NCI-H526 (cell line): ENCODE measurements at regions not wholly inside any gene's neighbourhood (a gene's known extent, or its start where the extent isn't known, plus 50 kb on each side); places are given as distances from the start of the nearest gene placed in this dataset.

Experiments
- DNase-seq, 2 experiments: peaks; one replicate each; lab custom pipeline; 2025; lab: John Stamatoyannopoulos, UW

GRCh38 chr3:124246376-124246775, 254.5 kb upstream of the ROPN1 start:
- DNase-seq = no peak

- DNase-seq = peak in 1 of 2 experiments; percentile 51
Observed at GRCh38 chr3:124246949-124247348, 255.0 kb upstream of the ROPN1 start.

- no peak for DNase-seq
Observed at GRCh38 chr3:124248471-124249028, 256.6 kb upstream of the ROPN1 start.

- no peak for DNase-seq
Observed at GRCh38 chr3:124249038-124249437, 257.1 kb upstream of the ROPN1 start.

- no peak for DNase-seq
Observed at GRCh38 chr3:124250053-124250452, 258.1 kb upstream of the ROPN1 start.

- DNase-seq = peak in 1 of 2 experiments; percentile 28
Observed at GRCh38 chr3:124256156-124256555, 264.2 kb upstream of the ROPN1 start.

GRCh38 chr3:124256599-124256998, 264.7 kb upstream of the ROPN1 start:
- no peak for DNase-seq

GRCh38 chr3:124257336-124257864, 265.5 kb upstream of the ROPN1 start:
- DNase-seq = no peak

- no peak for DNase-seq
Observed at GRCh38 chr3:124258057-124258500, 266.2 kb upstream of the ROPN1 start.

GRCh38 chr3:124260206-124260915, 268.4 kb upstream of the ROPN1 start:
- no peak for DNase-seq

GRCh38 chr3:124261306-124261705, 269.4 kb upstream of the ROPN1 start:
- no peak for DNase-seq

- no peak for DNase-seq
Observed at GRCh38 chr3:124263168-124263567, 271.2 kb upstream of the ROPN1 start.

- no peak for DNase-seq
Observed at GRCh38 chr3:124264346-124264745, 272.4 kb upstream of the ROPN1 start.

GRCh38 chr3:124266487-124266886, 274.6 kb upstream of the ROPN1 start:
- no peak for DNase-seq

GRCh38 chr3:124267406-124267805, 275.5 kb upstream of the ROPN1 start:
- DNase-seq = no peak

- DNase-seq = no peak
Observed at GRCh38 chr3:124268355-124268754, 276.4 kb upstream of the ROPN1 start.

GRCh38 chr3:124269619-124270018, 277.7 kb upstream of the ROPN1 start:
- no peak for DNase-seq

- DNase-seq = no peak
Observed at GRCh38 chr3:124272605-124273151, 280.8 kb upstream of the ROPN1 start.

- DNase-seq = no peak
Observed at GRCh38 chr3:124273651-124274050, 281.7 kb upstream of the ROPN1 start.

- DNase-seq = no peak
Observed at GRCh38 chr3:124274051-124274450, 282.1 kb upstream of the ROPN1 start.

GRCh38 chr3:124275412-124275811, 283.5 kb upstream of the ROPN1 start:
- DNase-seq = no peak

GRCh38 chr3:124276133-124276532, 284.2 kb upstream of the ROPN1 start:
- DNase-seq = no peak

- DNase-seq = no peak
Observed at GRCh38 chr3:124276539-124277143, 284.7 kb upstream of the ROPN1 start.
